ENCODE measurements at regions not wholly inside any gene's neighbourhood (a gene's known extent, or its start where the extent isn't known, plus 50 kb on each side); places are given as distances from the start of the nearest gene placed in this dataset.
"Not testable (repeated sequence)": the region's sequence is repeated elsewhere in the genome, so short reads cannot be mapped to it uniquely, and the experiment has no call there.

- no peaks in the 10 kb centered on the region for H3K4me1 ChIP-seq
- no peaks in the 10 kb centered on the region for H3K9me3 ChIP-seq
- DNase-seq (ENCODE audit: extremely low spot score in 2 of 2): no peak
- no peak overlapping the region for H3K27ac ChIP-seq
- intact Hi-C loops (cut with DNase I): no loop called here
- no peak overlapping the region for H3K4me3 ChIP-seq
- no peak for TF ChIP-seq POLR2AphosphoS5 (IDR thresholded peaks at IDR 0.05; ENCODE audit: insufficient read depth in 1 of 2, low read depth in 1 of 2)
- TF ChIP-seq, protein P1, sequence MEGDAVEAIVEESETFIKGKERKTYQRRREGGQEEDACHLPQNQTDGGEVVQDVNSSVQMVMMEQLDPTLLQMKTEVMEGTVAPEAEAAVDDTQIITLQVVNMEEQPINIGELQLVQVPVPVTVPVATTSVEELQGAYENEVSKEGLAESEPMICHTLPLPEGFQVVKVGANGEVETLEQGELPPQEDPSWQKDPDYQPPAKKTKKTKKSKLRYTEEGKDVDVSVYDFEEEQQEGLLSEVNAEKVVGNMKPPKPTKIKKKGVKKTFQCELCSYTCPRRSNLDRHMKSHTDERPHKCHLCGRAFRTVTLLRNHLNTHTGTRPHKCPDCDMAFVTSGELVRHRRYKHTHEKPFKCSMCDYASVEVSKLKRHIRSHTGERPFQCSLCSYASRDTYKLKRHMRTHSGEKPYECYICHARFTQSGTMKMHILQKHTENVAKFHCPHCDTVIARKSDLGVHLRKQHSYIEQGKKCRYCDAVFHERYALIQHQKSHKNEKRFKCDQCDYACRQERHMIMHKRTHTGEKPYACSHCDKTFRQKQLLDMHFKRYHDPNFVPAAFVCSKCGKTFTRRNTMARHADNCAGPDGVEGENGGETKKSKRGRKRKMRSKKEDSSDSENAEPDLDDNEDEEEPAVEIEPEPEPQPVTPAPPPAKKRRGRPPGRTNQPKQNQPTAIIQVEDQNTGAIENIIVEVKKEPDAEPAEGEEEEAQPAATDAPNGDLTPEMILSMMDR (IDR thresholded peaks at IDR 0.05): no peak
- TF ChIP-seq POLR2A (IDR thresholded peaks at IDR 0.05): no peak
- no peaks in the 10 kb centered on the region for H3K36me3 ChIP-seq
- no peaks in the 10 kb centered on the region for H3K27me3 ChIP-seq
Measured at GRCh38 chr12:66755727-66756395, 77.0 kb upstream of the GRIP1 start.

DNA sequence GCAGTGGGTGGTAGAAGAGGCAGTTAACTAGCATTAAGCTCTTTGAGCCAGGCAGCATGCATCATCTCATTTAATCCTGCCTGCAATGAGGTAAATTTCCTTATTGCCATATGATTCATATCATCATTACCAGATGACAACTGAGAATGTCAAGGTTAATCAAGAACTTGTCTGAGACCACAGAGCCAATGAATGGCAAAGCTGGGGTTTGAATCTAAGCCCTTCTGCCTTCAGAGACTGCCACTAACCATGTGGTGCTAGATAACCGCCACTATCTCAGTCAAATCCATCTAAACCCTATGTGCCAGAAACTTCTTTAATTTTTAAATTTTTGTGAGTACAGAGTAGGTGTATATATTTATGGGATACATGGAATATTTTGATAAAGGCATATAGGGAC is 77.8 kb upstream of the GRIP1 start:
- H3K4me1 ChIP-seq: no peaks in the 10 kb centered on the region
- DNase-seq (ENCODE audit: extremely low spot score in 2 of 2): no peak
- H3K9me3 ChIP-seq: no peaks in the 10 kb centered on the region
- H3K27me3 ChIP-seq: no peaks in the 10 kb centered on the region
- H3K4me3 ChIP-seq: no peak overlapping the region
- no peak for TF ChIP-seq POLR2A (IDR thresholded peaks at IDR 0.05)
- no peak for TF ChIP-seq POLR2AphosphoS5 (IDR thresholded peaks at IDR 0.05; ENCODE audit: insufficient read depth in 1 of 2, low read depth in 1 of 2)
- TF ChIP-seq, protein P1 (IDR thresholded peaks at IDR 0.05): no peak
- intact Hi-C loops (cut with DNase I): no loop called here
- H3K27ac ChIP-seq: no peak overlapping the region
- H3K36me3 ChIP-seq: no peaks in the 10 kb centered on the region

GRCh38 chr12:66760122-66760521 is 81.2 kb upstream of the GRIP1 start:
- H3K27ac ChIP-seq; H3K9me3 ChIP-seq; H3K4me1 ChIP-seq; intact Hi-C loops (cut with DNase I); DNase-seq (ENCODE audit: extremely low spot score in 2 of 2); H3K27me3 ChIP-seq; H3K36me3 ChIP-seq; H3K4me3 ChIP-seq: not testable (repeated sequence)

DNA sequence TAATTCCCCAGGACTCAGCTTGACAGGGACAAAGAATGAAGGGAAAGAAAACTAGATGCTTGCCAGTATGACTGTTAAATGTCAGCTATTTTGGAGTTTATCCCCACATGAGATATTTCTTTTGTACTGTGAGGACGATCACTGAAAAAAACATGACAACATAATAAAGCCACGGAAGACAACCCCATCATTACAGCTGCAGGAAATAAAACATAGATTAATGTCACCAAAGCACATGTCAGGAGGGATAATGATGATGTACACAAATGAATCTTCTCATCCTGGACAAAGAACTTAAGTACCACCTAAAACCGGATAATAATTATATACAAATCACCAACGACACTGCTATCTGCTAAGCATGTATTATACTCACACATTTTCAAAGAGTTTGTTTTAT is 84.6 kb upstream of the GRIP1 start:
- Histone ChIP-seq H3K9me3 (no peaks in the 10 kb centered on the region), H3K36me3 (no peaks in the 10 kb centered on the region), H3K4me3 (no peak overlapping the region), H3K27me3 (no peaks in the 10 kb centered on the region), H3K27ac (no peak overlapping the region), H3K4me1 (no peaks in the 10 kb centered on the region)
- TF ChIP-seq POLR2A (IDR thresholded peaks at IDR 0.05) (no peak), POLR2AphosphoS5 (IDR thresholded peaks at IDR 0.05; ENCODE audit: insufficient read depth in 1 of 2, low read depth in 1 of 2) (no peak)
- TF ChIP-seq, protein P1 (IDR thresholded peaks at IDR 0.05): no peak
- no peak for DNase-seq (ENCODE audit: extremely low spot score in 2 of 2)
- intact Hi-C loops (cut with DNase I): no loop called here

DNA sequence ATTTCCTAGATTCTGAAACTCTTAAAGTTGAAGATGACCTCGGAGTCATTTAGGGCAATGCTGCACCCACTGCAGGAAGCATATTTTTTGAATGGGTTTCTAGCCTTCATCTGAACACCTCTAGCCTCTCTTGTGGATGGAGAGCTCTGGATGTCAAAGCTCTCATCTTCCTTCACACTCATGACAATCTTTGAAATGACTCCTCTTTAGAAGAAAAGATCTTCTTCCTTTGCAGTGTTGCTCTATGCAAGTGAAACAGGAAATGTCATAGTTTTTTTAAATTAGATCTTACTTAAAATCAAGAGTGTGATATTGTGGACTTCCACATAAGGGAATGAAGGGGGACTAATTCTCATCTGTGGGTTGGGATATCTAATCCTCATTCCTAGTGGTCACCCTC is 86.3 kb upstream of the GRIP1 start:
- no peaks in the 10 kb centered on the region for H3K27me3 ChIP-seq
- intact Hi-C loops (cut with DNase I): no loop called here
- no peak for DNase-seq (ENCODE audit: extremely low spot score in 2 of 2)
- no peaks in the 10 kb centered on the region for H3K4me1 ChIP-seq
- no peak overlapping the region for H3K27ac ChIP-seq
- no peak overlapping the region for H3K4me3 ChIP-seq
- H3K9me3 ChIP-seq: no peaks in the 10 kb centered on the region
- no peaks in the 10 kb centered on the region for H3K36me3 ChIP-seq
- no peak for TF ChIP-seq POLR2AphosphoS5 (IDR thresholded peaks at IDR 0.05; ENCODE audit: insufficient read depth in 1 of 2, low read depth in 1 of 2)

DNA sequence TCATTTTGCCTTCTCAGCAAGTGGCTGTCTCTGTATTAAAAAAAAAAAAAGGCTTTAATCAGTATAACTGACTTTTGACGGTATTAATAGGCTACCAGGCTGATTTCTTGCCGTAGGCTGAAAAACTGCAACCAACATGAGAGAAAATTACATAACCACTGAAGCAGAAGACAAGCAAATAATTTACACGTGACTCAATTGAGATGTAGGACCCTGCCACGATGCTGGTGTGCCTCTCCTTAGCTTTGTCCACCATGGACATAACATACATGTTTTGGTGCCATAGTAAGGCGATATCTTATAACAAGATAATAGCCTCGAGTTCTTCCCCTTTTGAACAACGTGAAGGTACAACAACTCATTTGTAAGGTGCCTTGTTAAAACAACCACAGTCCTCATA is 88.7 kb upstream of the GRIP1 start:
- no peaks in the 10 kb centered on the region for H3K4me1 ChIP-seq
- H3K27me3 ChIP-seq: no peaks in the 10 kb centered on the region
- DNase-seq (ENCODE audit: extremely low spot score in 2 of 2): no peak
- H3K36me3 ChIP-seq: no peaks in the 10 kb centered on the region
- H3K4me3 ChIP-seq: no peak overlapping the region
- intact Hi-C loops (cut with DNase I): no loop called here
- no peaks in the 10 kb centered on the region for H3K9me3 ChIP-seq
- TF ChIP-seq, protein P1 (IDR thresholded peaks at IDR 0.05): no peak
- TF ChIP-seq POLR2AphosphoS5 (IDR thresholded peaks at IDR 0.05; ENCODE audit: insufficient read depth in 1 of 2, low read depth in 1 of 2) (no peak), POLR2A (IDR thresholded peaks at IDR 0.05) (no peak)
- H3K27ac ChIP-seq: no peak overlapping the region

Data from vagina (tissue), 2 donors.